ENCODE measurements at regions not wholly inside any gene's neighbourhood (a gene's known extent, or its start where the extent isn't known, plus 50 kb on each side); places are given as distances from the start of the nearest gene placed in this dataset.

- Histone ChIP-seq H3K4me2 (ENCODE audit: insufficient read depth, low read length) (no peak overlapping the region), H2AFZ (ENCODE audit: low read depth, low read length) (no peak overlapping the region)
- 2% methylated on average over 9 of the region's 9 CpGs for WGBS (ENCODE audit: insufficient coverage, low coverage, missing lambda C conversion rate)
- TF ChIP-seq HMGN3 (IDR thresholded peaks at IDR 0.05; ENCODE audit: borderline replicate concordance, extremely low read depth, insufficient read length, low read depth, low read length) = no peak
- TF ChIP-seq CHD2 (IDR thresholded peaks at IDR 0.05; ENCODE audit: low read depth, low read length) = no peak
- no peak for TF ChIP-seq NUFIP1 (IDR thresholded peaks at IDR 0.05; ENCODE audit: partially characterized antibody)
- TF ChIP-seq PHTF2 (CRISPR knock-in tag; IDR thresholded peaks at IDR 0.05) = no peak
- no peak for TF ChIP-seq DEAF1 (CRISPR knock-in tag; IDR thresholded peaks at IDR 0.05)
- TF ChIP-seq NR1H2 (CRISPR knock-in tag; IDR thresholded peaks at IDR 0.05) = no peak
- no peak for TF ChIP-seq STAT5A (IDR thresholded peaks at IDR 0.05; ENCODE audit: borderline replicate concordance, low read length)
- no peak for TF ChIP-seq CHD7 (IDR thresholded peaks at IDR 0.05; ENCODE audit: low read depth, low read length)
- TF ChIP-seq HLTF (IDR thresholded peaks at IDR 0.05) = no peak
- TF ChIP-seq ARID1B (IDR thresholded peaks at IDR 0.05) = no peak
- TF ChIP-seq NFATC3 (IDR thresholded peaks at IDR 0.05) = no peak
Observed at GRCh38 chr3:23035927-23036640, 167.0 kb upstream of the UBE2E2 start.

More at GRCh38 chr3:23035927-23036640, 167.0 kb upstream of the UBE2E2 start:
- ChIA-PET POLR2A (no interaction called here), CTCF (ENCODE audit: low intra/inter-chr PET ratio) (no interaction called here)
- no peaks in the 10 kb centered on the region for H3K36me3 ChIP-seq (ENCODE audit: control insufficient read depth, insufficient read depth, low read length)
- BruUV-seq (replicated peaks) = no TSS peak
- no peak overlapping the region for H3K9ac ChIP-seq (ENCODE audit: insufficient read depth in 1 of 2, low read depth in 2 of 2, low read length in 2 of 2)
- H3K79me2 ChIP-seq (ENCODE audit: control insufficient read depth, insufficient read depth, low read length) = no peaks in the 10 kb centered on the region
- intact Hi-C loops (cut with micrococcal nuclease) (no loop called here), in situ Hi-C loops (cut with MboI) (no loop called here)
- no peaks in the 10 kb centered on the region for H3K4me1 ChIP-seq (replicated peaks in 1 of 2; ENCODE audit: control insufficient read depth in 2 of 2, insufficient read depth in 2 of 2, low read length in 2 of 2)
- peaks cover 5% of the 10 kb centered on the region; the same call in 1 of the 2 replicates for H3K9me3 ChIP-seq (replicated peaks; ENCODE audit: control insufficient read depth, insufficient read depth, low read depth, low read length)
- H3K9me1 ChIP-seq (ENCODE audit: control insufficient read depth, insufficient read depth, low read length) = no peaks in the 10 kb centered on the region
- H3K27me3 ChIP-seq (ENCODE audit: control insufficient read depth in 2 of 2, insufficient read depth in 2 of 2, low read length in 2 of 2) = no peaks in the 10 kb centered on the region
- no peak overlapping the region for H3K27ac ChIP-seq (ENCODE audit: extremely low read depth, low read depth, low read length)
- no peaks in the 10 kb centered on the region for H4K20me1 ChIP-seq (replicated peaks; ENCODE audit: control insufficient read depth, insufficient read depth, low read length)
- no peak for DNase-seq (ENCODE audit: extremely low read depth in 1 of 4, low spot score in 3 of 4)
- no peak for FAIRE-seq
- no peak for ATAC-seq
- no peak overlapping the region for H3K4me3 ChIP-seq
